Smooth muscle cell (in vitro differentiated cells): ENCODE measurements at regions not wholly inside any gene's neighbourhood (a gene's known extent, or its start where the extent isn't known, plus 50 kb on each side); places are given as distances from the start of the nearest gene placed in this dataset.

ENCODE experiments used
- DNase-seq: peaks from one replicate; lab custom pipeline; 2025; ENCODE audit not compliant: unreplicated experiment; lab: John Stamatoyannopoulos, UW
- H2AFZ ChIP-seq: fragments of 200-600 bp; sonication (generic); 2 replicates; pipeline ENCODE4 v1.6.0; 2016; ENCODE audit warnings: antibody characterized with exemption, low read depth, mild to moderate bottlenecking
- H3F3A ChIP-seq: fragments of 200-600 bp; sonication (generic); 2 replicates; pipeline ENCODE4 v1.6.0; 2017; ENCODE audit warnings: antibody characterized with exemption, low read depth
- H3K27ac ChIP-seq: fragments of 200-600 bp; sonication (generic); 2 replicates; pipeline ENCODE4 v1.5.1; 2016; ENCODE audit warnings: low read depth, mild to moderate bottlenecking
- H3K27me3 ChIP-seq: fragments of 200-600 bp; sonication (generic); 2 replicates; pipeline ENCODE4 v1.6.1; 2016; ENCODE audit warnings: low read depth, mild to moderate bottlenecking
- H3K36me3 ChIP-seq: fragments of 200-600 bp; sonication (generic); 2 replicates; pipeline ENCODE4 v1.5.1; 2016; ENCODE audit warnings: low read depth
- H3K4me1 ChIP-seq: fragments of 200-600 bp; sonication (generic); 2 replicates; pipeline ENCODE4 v1.5.1; 2016; ENCODE audit warnings: low read depth
- H3K4me2 ChIP-seq: fragments of 200-600 bp; sonication (generic); 2 replicates; pipeline ENCODE4 v1.6.0; 2016; ENCODE audit warnings: mild to moderate bottlenecking
- H3K4me3 ChIP-seq: fragments of 200-600 bp; sonication (generic); 2 replicates; pipeline ENCODE4 v1.5.1; 2016; ENCODE audit warnings: mild to moderate bottlenecking
- H3K79me2 ChIP-seq: fragments of 200-600 bp; sonication (generic); 2 replicates; pipeline ENCODE4 v1.6.0; 2016; ENCODE audit warnings: low read depth, mild to moderate bottlenecking
- H3K9ac ChIP-seq: fragments of 200-600 bp; sonication (generic); 2 replicates; pipeline ENCODE4 v1.6.0; 2016; ENCODE audit warnings: low read depth
- H3K9me3 ChIP-seq: fragments of 200-600 bp; sonication (generic); replicated peaks from 2 replicates; pipeline ENCODE4 v1.5.1; 2016; ENCODE audit warnings: low read depth
- H4K20me1 ChIP-seq: fragments of 200-600 bp; sonication (generic); 2 replicates; pipeline ENCODE4 v1.6.0; 2016; ENCODE audit warnings: low read depth
- CTCF ChIP-seq: fragments of 200-600 bp; sonication (generic); IDR thresholded peaks from 2 replicates; pipeline ENCODE4 v1.5.1; 2017; ENCODE audit warnings: borderline replicate concordance, mild to moderate bottlenecking, antibody characterized with exemption; ENCODE audit not compliant: insufficient read depth, poor library complexity, severe bottlenecking
- WGBS: methylation state at CpG from one replicate; pipeline ENCODE4 v1.1.7; 2016; ENCODE audit warnings: low lambda C conversion rate; 5-methylcytosine and 5-hydroxymethylcytosine counted together

DNA sequence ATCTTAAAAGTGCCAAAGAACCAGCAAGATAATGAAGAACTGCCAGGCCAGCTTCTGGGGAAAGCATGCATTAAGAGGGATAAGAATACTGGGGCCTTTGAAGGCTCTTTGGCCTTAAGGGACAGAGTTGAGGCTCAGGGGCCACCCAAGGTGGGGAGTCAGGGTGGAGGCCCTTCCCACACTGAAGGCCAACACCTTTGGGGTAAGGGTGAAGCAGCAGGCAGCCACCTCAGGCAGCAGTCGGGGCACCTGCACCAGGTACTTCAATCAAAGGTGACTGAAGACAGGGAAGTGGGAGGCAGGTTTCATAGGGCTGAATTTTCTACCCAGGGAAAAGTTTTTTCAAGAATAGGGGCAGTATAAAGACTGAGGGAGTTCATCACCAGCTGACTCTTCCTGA, 87.7 kb upstream of the KLF13 start:
- no peak for TF ChIP-seq CTCF
- no peak overlapping the region for H3K27ac ChIP-seq

DNA sequence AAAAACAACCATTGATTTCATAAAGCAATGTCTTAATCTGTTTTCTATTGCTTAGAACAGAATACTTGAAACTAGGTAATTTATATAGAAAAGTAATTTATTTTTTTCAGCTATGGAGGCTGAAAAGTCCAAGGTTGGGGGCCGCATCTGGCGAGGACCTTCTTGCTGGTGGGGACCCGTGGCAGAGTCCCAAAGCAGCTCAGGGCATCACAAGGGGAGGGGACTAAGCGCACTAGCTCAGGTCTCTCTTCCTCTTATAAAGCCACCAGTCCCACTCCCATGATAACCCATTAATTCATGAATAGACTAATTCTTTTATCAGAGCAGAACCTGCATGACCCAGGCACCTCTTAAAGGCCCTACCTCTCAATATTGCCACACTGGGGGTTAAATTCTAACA, 87.2 kb upstream of the KLF13 start:
- WGBS, result 81% methylated on average over 4 of the region's 4 CpGs
- DNase-seq, result no peak
- no peaks in the 10 kb centered on the region for H3K79me2 ChIP-seq
- no peak overlapping the region for H3K27ac ChIP-seq
- no peaks in the 10 kb centered on the region for H3K36me3 ChIP-seq
- no peak overlapping the region for H3K9ac ChIP-seq
- no peaks in the 10 kb centered on the region for H3K27me3 ChIP-seq
- no peaks in the 10 kb centered on the region for H4K20me1 ChIP-seq
- H3K9me3 ChIP-seq, result no peaks in the 10 kb centered on the region
- H3K4me2 ChIP-seq, result no peak overlapping the region
- peaks cover 16% of the 10 kb centered on the region for H3F3A ChIP-seq
- peaks cover 5% of the 10 kb centered on the region for H3K4me1 ChIP-seq
- no peak for TF ChIP-seq CTCF
- no peak overlapping the region for H2AFZ ChIP-seq
- no peak overlapping the region for H3K4me3 ChIP-seq

More for the DNA sequence above, 87.7 kb upstream of the KLF13 start:
- no peaks in the 10 kb centered on the region for H3K27me3 ChIP-seq
- no peaks in the 10 kb centered on the region for H3K79me2 ChIP-seq
- no peaks in the 10 kb centered on the region for H3K9me3 ChIP-seq
- peaks cover 5% of the 10 kb centered on the region for H3K4me1 ChIP-seq
- peaks cover 16% of the 10 kb centered on the region for H3F3A ChIP-seq
- no peak for DNase-seq
- H3K4me2 ChIP-seq, result no peak overlapping the region
- H3K9ac ChIP-seq, result no peak overlapping the region
- 96% methylated on average over 1 of the region's 1 CpG for WGBS
- H3K36me3 ChIP-seq, result no peaks in the 10 kb centered on the region
- no peaks in the 10 kb centered on the region for H4K20me1 ChIP-seq
- no peak overlapping the region for H3K4me3 ChIP-seq
- no peak overlapping the region for H2AFZ ChIP-seq

DNA sequence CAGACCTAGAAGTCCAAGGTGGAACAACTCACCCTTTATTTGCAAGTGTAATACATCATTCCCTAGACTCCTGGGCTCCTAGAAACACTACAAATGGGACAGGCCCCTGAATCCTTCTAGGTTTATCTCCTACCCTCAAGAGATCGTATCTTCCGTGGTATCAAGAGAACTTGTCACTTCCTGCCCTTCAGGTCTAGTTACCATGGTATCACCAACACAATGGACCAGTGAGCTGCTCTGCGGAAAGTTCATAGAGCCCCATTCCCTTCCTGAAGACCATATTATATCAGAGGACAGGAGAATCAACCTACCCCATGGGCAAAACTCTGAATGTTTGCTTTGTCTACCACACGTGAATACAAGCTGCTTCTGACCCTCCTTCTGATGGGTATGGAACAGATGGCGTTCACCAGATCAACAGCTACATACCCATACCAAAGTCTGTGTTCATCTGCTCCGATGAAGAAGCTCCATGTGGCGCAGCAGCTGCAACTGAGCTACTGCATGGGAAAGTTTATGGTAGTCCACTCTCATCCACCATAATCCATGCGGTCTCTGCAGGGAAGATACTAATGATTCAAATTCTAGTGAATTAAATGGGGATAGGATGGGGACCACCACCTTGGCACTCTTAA, 84.6 kb upstream of the KLF13 start:
- DNase-seq, result no peak
- H4K20me1 ChIP-seq, result no peaks in the 10 kb centered on the region
- 93% methylated on average over 8 of the region's 8 CpGs for whole genome bisulfite sequencing

More for the DNA sequence above, 84.6 kb upstream of the KLF13 start:
- Histone ChIP-seq H3K79me2 (no peaks in the 10 kb centered on the region), H3K9ac (no peak overlapping the region), H3K4me1 (peaks cover 5% of the 10 kb centered on the region), H3K4me3 (no peak overlapping the region), H3K27ac (no peak overlapping the region), H3K4me2 (no peak overlapping the region), H2AFZ (no peak overlapping the region), H3K9me3 (no peaks in the 10 kb centered on the region), H3K36me3 (no peaks in the 10 kb centered on the region), H3K27me3 (no peaks in the 10 kb centered on the region), H3F3A (peaks cover 6% of the 10 kb centered on the region)
- TF ChIP-seq CTCF, result no peak
